ENCODE measurements at regions not wholly inside any gene's neighbourhood (a gene's known extent, or its start where the extent isn't known, plus 50 kb on each side); places are given as distances from the start of the nearest gene placed in this dataset.
"Not testable (repeated sequence)": the region's sequence is repeated elsewhere in the genome, so short reads cannot be mapped to it uniquely, and the experiment has no call there.

GRCh38 chr3:36178018-36178417 lies 202.3 kb upstream of the STAC start:
- H3K27ac Mint-ChIP-seq (ENCODE audit: unreplicated experiment): no peak overlapping the region
- no peaks in the 10 kb centered on the region for H3K36me3 Mint-ChIP-seq (ENCODE audit: low read depth)

GRCh38 chr3:36182024-36182423 lies 198.3 kb upstream of the STAC start:
- no peaks in the 10 kb centered on the region for H3K9me3 Mint-ChIP-seq
- peaks cover 6% of the 10 kb centered on the region for H3K4me1 Mint-ChIP-seq
- TF ChIP-seq CTCF (conservative IDR thresholded peaks at IDR 0.05): no peak
- no peak for DNase-seq (ENCODE audit: low read depth, low spot score)
- no peaks in the 10 kb centered on the region for H3K36me3 Mint-ChIP-seq (ENCODE audit: low read depth)
- H3K4me3 Mint-ChIP-seq: no peak overlapping the region
- H3K27ac Mint-ChIP-seq (ENCODE audit: unreplicated experiment): no peak overlapping the region
- no peaks in the 10 kb centered on the region for H3K27me3 Mint-ChIP-seq (ENCODE audit: low read depth)

More at GRCh38 chr3:36178018-36178417, 202.3 kb upstream of the STAC start:
- no peak for DNase-seq (ENCODE audit: low read depth, low spot score)
- TF ChIP-seq CTCF (conservative IDR thresholded peaks at IDR 0.05): no peak
- H3K4me1 Mint-ChIP-seq: no peaks in the 10 kb centered on the region
- no peaks in the 10 kb centered on the region for H3K9me3 Mint-ChIP-seq
- H3K27me3 Mint-ChIP-seq (ENCODE audit: low read depth): no peaks in the 10 kb centered on the region
- H3K4me3 Mint-ChIP-seq: no peak overlapping the region

- H3K9me3 Mint-ChIP-seq; H3K4me3 Mint-ChIP-seq; H3K36me3 Mint-ChIP-seq (ENCODE audit: low read depth); H3K27ac Mint-ChIP-seq (ENCODE audit: unreplicated experiment); H3K27me3 Mint-ChIP-seq (ENCODE audit: low read depth); DNase-seq (ENCODE audit: low read depth, low spot score); H3K4me1 Mint-ChIP-seq: not testable (repeated sequence)
These were observed 193.1 kb upstream of the STAC start for GRCh38 chr3:36187197-36187596.

GRCh38 chr3:36192901-36193300 lies 187.4 kb upstream of the STAC start:
- Mint-ChIP-seq H3K27me3 (ENCODE audit: low read depth) (no peaks in the 10 kb centered on the region), H3K36me3 (ENCODE audit: low read depth) (no peaks in the 10 kb centered on the region), H3K4me3 (no peak overlapping the region), H3K27ac (ENCODE audit: unreplicated experiment) (no peak overlapping the region), H3K4me1 (no peaks in the 10 kb centered on the region), H3K9me3 (peaks cover 5% of the 10 kb centered on the region)
- DNase-seq (ENCODE audit: low read depth, low spot score): no peak
- no peak for TF ChIP-seq CTCF (conservative IDR thresholded peaks at IDR 0.05)

GRCh38 chr3:36193448-36193847 lies 186.9 kb upstream of the STAC start:
- no peaks in the 10 kb centered on the region for H3K36me3 Mint-ChIP-seq (ENCODE audit: low read depth)
- no peaks in the 10 kb centered on the region for H3K27me3 Mint-ChIP-seq (ENCODE audit: low read depth)
- DNase-seq (ENCODE audit: low read depth, low spot score): no peak
- no peak overlapping the region for H3K27ac Mint-ChIP-seq (ENCODE audit: unreplicated experiment)
- no peak overlapping the region for H3K4me3 Mint-ChIP-seq
- peaks cover 5% of the 10 kb centered on the region for H3K9me3 Mint-ChIP-seq
- TF ChIP-seq CTCF (conservative IDR thresholded peaks at IDR 0.05): no peak
- no peaks in the 10 kb centered on the region for H3K4me1 Mint-ChIP-seq

- no peak for DNase-seq (ENCODE audit: low read depth, low spot score)
- H3K36me3 Mint-ChIP-seq (ENCODE audit: low read depth): no peaks in the 10 kb centered on the region
- TF ChIP-seq CTCF (conservative IDR thresholded peaks at IDR 0.05): no peak
These were observed 184.2 kb upstream of the STAC start for GRCh38 chr3:36196058-36196457.

More at GRCh38 chr3:36196058-36196457, 184.2 kb upstream of the STAC start:
- no peak overlapping the region for H3K27ac Mint-ChIP-seq (ENCODE audit: unreplicated experiment)
- no peak overlapping the region for H3K4me3 Mint-ChIP-seq
- no peaks in the 10 kb centered on the region for H3K9me3 Mint-ChIP-seq
- H3K4me1 Mint-ChIP-seq: no peaks in the 10 kb centered on the region
- no peaks in the 10 kb centered on the region for H3K27me3 Mint-ChIP-seq (ENCODE audit: low read depth)

Data from neural crest cell (in vitro differentiated cells).